A673 (cell line): ENCODE measurements at regions not wholly inside any gene's neighbourhood (a gene's known extent, or its start where the extent isn't known, plus 50 kb on each side); places are given as distances from the start of the nearest gene placed in this dataset.

Source experiments
- BruUV-seq: library from RNA; stranded (reverse); fragments of 400-500 nt; replicated peaks from 2 replicates; lab custom pipeline; 2021; lab: Mats Ljungman, UMichigan
- CTCF ChIA-PET: fragments of 300-600 bp; sonication (Branson Sonifier 250); formaldehyde crosslinking; loops from one replicate; lab custom pipeline; 2022; ENCODE audit warnings: antibody characterized with exemption; lab: Charles Lee
- POLR2A ChIA-PET: fragments of 300-600 bp; sonication (Branson Sonifier 250); formaldehyde crosslinking; loops from one replicate; lab custom pipeline; 2022; ENCODE audit warnings: antibody characterized with exemption; ENCODE audit not compliant: low non-redundant PET; lab: Charles Lee
- DNase-seq: peaks from one replicate; pipeline ENCODE4 v3.0.0-alpha.2; 2015; ENCODE audit warnings: low spot score
- H3K27ac ChIP-seq: fragments of 200-600 bp; sonication (generic); 2 replicates; pipeline ENCODE4 v1.5.1; 2016; ENCODE audit warnings: mixed run types, low read depth, mild to moderate bottlenecking, mixed read lengths, antibody characterized with exemption, low read length; ENCODE audit not compliant: poor library complexity, severe bottlenecking
- H3K27me3 ChIP-seq: fragments of 200-600 bp; sonication (generic); replicated peaks from 2 replicates; pipeline ENCODE4 v1.6.1; 2017; ENCODE audit warnings: mixed run types, low read depth, mild to moderate bottlenecking, mixed read lengths, antibody characterized with exemption, low read length; ENCODE audit not compliant: insufficient read depth, poor library complexity
- H3K36me3 ChIP-seq: fragments of 200-600 bp; sonication (generic); 2 replicates; pipeline ENCODE4 v1.6.1; 2016; ENCODE audit warnings: mixed run types, mild to moderate bottlenecking, mixed read lengths, antibody characterized with exemption, low read length; ENCODE audit not compliant: insufficient read depth, poor library complexity, severe bottlenecking
- H3K4me1 ChIP-seq: fragments of 200-600 bp; sonication (generic); 2 replicates; pipeline ENCODE4 v1.6.1; 2017; ENCODE audit warnings: mixed run types, mild to moderate bottlenecking, mixed read lengths, antibody characterized with exemption, low read length; ENCODE audit not compliant: insufficient read depth, poor library complexity, severe bottlenecking
- H3K4me3 ChIP-seq: fragments of 200-600 bp; sonication (generic); 2 replicates; pipeline ENCODE4 v1.5.1; 2016; ENCODE audit warnings: low read depth, mixed run types, mild to moderate bottlenecking, mixed read lengths, low read length; ENCODE audit not compliant: poor library complexity, severe bottlenecking
- H3K9me3 ChIP-seq: fragments of 200-600 bp; sonication (generic); 2 replicates; pipeline ENCODE4 v1.6.1; 2016; ENCODE audit warnings: mixed run types, low read depth, mild to moderate bottlenecking, mixed read lengths, antibody characterized with exemption, low read length; ENCODE audit not compliant: poor library complexity, severe bottlenecking
- EZH2 ChIP-seq: fragments of 200-600 bp; sonication (generic); IDR thresholded peaks from 2 replicates; pipeline ENCODE4 v1.6.1; 2017; ENCODE audit warnings: borderline replicate concordance, low read depth, mild to moderate bottlenecking, mixed read lengths, antibody characterized with exemption, low read length; ENCODE audit not compliant: poor library complexity, severe bottlenecking
- intact Hi-C: fragments of 100-400 bp; cut with micrococcal nuclease; formaldehyde crosslinking; loops from one replicate; pipeline ENCODE4 v1.10.0; 2022; ENCODE audit not compliant: unreplicated experiment
- TF ChIP-seq, protein P1 (sequence below): fragments of 300-800, 200-600 bp; sonication (generic); conservative IDR thresholded peaks from 2 replicates; pipeline ENCODE4 v1.5.1; 2017; ENCODE audit warnings: low read depth, mild to moderate bottlenecking, antibody characterized with exemption, low read length, moderate library complexity, mixed read lengths

GRCh38 chr12:5295996-5296395, 135.9 kb upstream of the NTF3 start:
- Histone ChIP-seq H3K36me3 (no peaks in the 10 kb centered on the region), H3K4me3 (no peak overlapping the region), H3K4me1 (no peaks in the 10 kb centered on the region), H3K27ac (no peak overlapping the region), H3K27me3 (peaks cover 4% of the 10 kb centered on the region), H3K9me3 (no peaks in the 10 kb centered on the region)
- intact Hi-C loops = no loop called here
- TF ChIP-seq EZH2 = no peak
- TF ChIP-seq, protein P1, sequence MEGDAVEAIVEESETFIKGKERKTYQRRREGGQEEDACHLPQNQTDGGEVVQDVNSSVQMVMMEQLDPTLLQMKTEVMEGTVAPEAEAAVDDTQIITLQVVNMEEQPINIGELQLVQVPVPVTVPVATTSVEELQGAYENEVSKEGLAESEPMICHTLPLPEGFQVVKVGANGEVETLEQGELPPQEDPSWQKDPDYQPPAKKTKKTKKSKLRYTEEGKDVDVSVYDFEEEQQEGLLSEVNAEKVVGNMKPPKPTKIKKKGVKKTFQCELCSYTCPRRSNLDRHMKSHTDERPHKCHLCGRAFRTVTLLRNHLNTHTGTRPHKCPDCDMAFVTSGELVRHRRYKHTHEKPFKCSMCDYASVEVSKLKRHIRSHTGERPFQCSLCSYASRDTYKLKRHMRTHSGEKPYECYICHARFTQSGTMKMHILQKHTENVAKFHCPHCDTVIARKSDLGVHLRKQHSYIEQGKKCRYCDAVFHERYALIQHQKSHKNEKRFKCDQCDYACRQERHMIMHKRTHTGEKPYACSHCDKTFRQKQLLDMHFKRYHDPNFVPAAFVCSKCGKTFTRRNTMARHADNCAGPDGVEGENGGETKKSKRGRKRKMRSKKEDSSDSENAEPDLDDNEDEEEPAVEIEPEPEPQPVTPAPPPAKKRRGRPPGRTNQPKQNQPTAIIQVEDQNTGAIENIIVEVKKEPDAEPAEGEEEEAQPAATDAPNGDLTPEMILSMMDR = no peak
- CTCF ChIA-PET = no interaction called here
- DNase-seq = no peak
- POLR2A ChIA-PET = no interaction called here
- BruUV-seq = no TSS peak

GRCh38 chr12:5301539-5301938, 130.4 kb upstream of the NTF3 start:
- H3K27me3 ChIP-seq = peaks cover 4% of the 10 kb centered on the region
- no peaks in the 10 kb centered on the region for H3K4me1 ChIP-seq
- no peaks in the 10 kb centered on the region for H3K36me3 ChIP-seq
- intact Hi-C loops = no loop called here
- no TSS peak for BruUV-seq
- ChIA-PET POLR2A (no interaction called here), CTCF (no interaction called here)
- no peak overlapping the region for H3K4me3 ChIP-seq
- TF ChIP-seq EZH2 = no peak
- TF ChIP-seq, protein P1 = no peak
- no peak for DNase-seq
- no peak overlapping the region for H3K27ac ChIP-seq
- no peaks in the 10 kb centered on the region for H3K9me3 ChIP-seq

GRCh38 chr12:5305425-5305824, 126.5 kb upstream of the NTF3 start:
- intact Hi-C loops = no loop called here
- BruUV-seq = no TSS peak
- Histone ChIP-seq H3K36me3 (no peaks in the 10 kb centered on the region), H3K27ac (no peak overlapping the region), H3K4me3 (no peak overlapping the region), H3K9me3 (no peaks in the 10 kb centered on the region), H3K27me3 (peaks cover 2% of the 10 kb centered on the region), H3K4me1 (no peaks in the 10 kb centered on the region)
- TF ChIP-seq EZH2 = no peak
- TF ChIP-seq, protein P1 = no peak
- DNase-seq = no peak
- ChIA-PET POLR2A (no interaction called here), CTCF (no interaction called here)
